Right cardiac atrium (tissue), 5 donors: ENCODE measurements at regions not wholly inside any gene's neighbourhood (a gene's known extent, or its start where the extent isn't known, plus 50 kb on each side); places are given as distances from the start of the nearest gene placed in this dataset.
A peak's percentile ranks its signal among the peaks of the same experiment; 100 is the strongest.

ENCODE experiments used
- ATAC-seq, 2 donors: fragments of 200-7000 bp; cut with Tn5 transposase; one replicate each; pipeline versions ENCODE4 v1.8.0 to v1.9.1; 2020; ENCODE audit warnings: moderate library complexity in 2 of 2, mild to moderate bottlenecking in 1 of 2
- DNase-seq, 3 donors: peaks; one replicate each; pipeline ENCODE4 v3.0.0-alpha.2; 2020
- H3K27ac ChIP-seq: one replicate; pipeline ENCODE4 v1.5.1; 2013; ENCODE audit warnings: mild to moderate bottlenecking, low read length, control low read depth, moderate library complexity
- H3K27me3 ChIP-seq: one replicate; pipeline ENCODE4 v1.6.1; 2013; ENCODE audit not compliant: control insufficient read depth, insufficient read depth
- H3K4me1 ChIP-seq: one replicate; pipeline ENCODE4 v1.6.1; 2013; ENCODE audit warnings: low read length; ENCODE audit not compliant: control insufficient read depth, insufficient read depth
- H3K4me3 ChIP-seq: one replicate; pipeline ENCODE4 v1.5.1; 2013; ENCODE audit warnings: low read length, control low read depth
- H3K9me3 ChIP-seq: one replicate; pipeline ENCODE4 v1.6.1; 2013; ENCODE audit warnings: low read length; ENCODE audit not compliant: control insufficient read depth
- WGBS: extraction: QIAGEN DNeasy Blood & Tissue Kit; methylation state at CpG from one replicate; pipeline ENCODE4 v1.1.7; 2013; 5-methylcytosine and 5-hydroxymethylcytosine counted together
- intact Hi-C, 4 donors: fragments of 100-400 bp; cut with DNase I; formaldehyde crosslinking; loops; one replicate each; pipeline versions ENCODE4 v1.11.0 to v1.14.0; 2022 to 2023
- donor health status: healthy with polysubstance abuse.
- donor health status: DM: no; HTN: yes; CAD: no.
- donor health status: DM: no; HTN: no; CAD: no.
- donor health status: DM: no; HTN: yes; CAD: no; lungs with severe emphysema.
- donor health status: DM: yes; HTN: yes; CAD: no.

GRCh38 chr15:46786590-46787285, 930.6 kb upstream of the SEMA6D start:
- Histone ChIP-seq H3K27me3 (no peaks in the 10 kb centered on the region), H3K4me3 (no peak overlapping the region), H3K9me3 (no peaks in the 10 kb centered on the region), H3K27ac (no peak overlapping the region), H3K4me1 (no peaks in the 10 kb centered on the region)
- DNase-seq (no peak), ATAC-seq (no peak)
- WGBS: 52% methylated on average over 5 of the region's 5 CpGs
- intact Hi-C loops: no loop called here

- Histone ChIP-seq H3K4me3 (no peak overlapping the region), H3K27me3 (no peaks in the 10 kb centered on the region), H3K4me1 (no peaks in the 10 kb centered on the region), H3K27ac (no peak overlapping the region), H3K9me3 (no peaks in the 10 kb centered on the region)
- no peak for DNase-seq
- 88% methylated on average over 3 of the region's 3 CpGs for WGBS
- no peak for ATAC-seq
- intact Hi-C loops: loop anchor here in 1 of 4 donors (5.0 kb wide), 1 partner anchor 83 kb away; no protein-coding TSS in a partner anchor
Observed at GRCh38 chr15:46795685-46796084, 921.6 kb upstream of the SEMA6D start.

GRCh38 chr15:46808834-46809233, 908.5 kb upstream of the SEMA6D start:
- 27% methylated on average over 1 of the region's 1 CpG for WGBS
- intact Hi-C loops: no loop called here
- no peak overlapping the region for H3K27ac ChIP-seq
- DNase-seq: no peak
- no peak for ATAC-seq
- no peaks in the 10 kb centered on the region for H3K27me3 ChIP-seq
- H3K4me3 ChIP-seq: no peak overlapping the region
- H3K9me3 ChIP-seq: no peaks in the 10 kb centered on the region
- H3K4me1 ChIP-seq: no peaks in the 10 kb centered on the region

- H3K27ac ChIP-seq: no peak overlapping the region
- H3K4me1 ChIP-seq: no peaks in the 10 kb centered on the region
- H3K4me3 ChIP-seq: no peak overlapping the region
- ATAC-seq (no peak), DNase-seq (no peak)
- 82% methylated on average over 4 of the region's 4 CpGs for WGBS
- intact Hi-C loops: no loop called here
- no peaks in the 10 kb centered on the region for H3K27me3 ChIP-seq
- H3K9me3 ChIP-seq: no peaks in the 10 kb centered on the region
Observed at GRCh38 chr15:46815240-46815639, 902.1 kb upstream of the SEMA6D start.

- peak in 2 of 3 donors; percentile 18 to 31 for DNase-seq
- Histone ChIP-seq H3K4me1 (no peaks in the 10 kb centered on the region), H3K27ac (no peak overlapping the region), H3K27me3 (no peaks in the 10 kb centered on the region), H3K9me3 (no peaks in the 10 kb centered on the region), H3K4me3 (no peak overlapping the region)
- intact Hi-C loops: no loop called here
- WGBS: 79% methylated on average over 1 of the region's 1 CpG
- no peak for ATAC-seq
Observed at GRCh38 chr15:46815765-46816164, 901.5 kb upstream of the SEMA6D start.

- no peak for DNase-seq
- intact Hi-C loops: no loop called here
- peak in 1 of 2 donors; percentile 33 for ATAC-seq
- WGBS: 77% methylated on average over 1 of the region's 1 CpG
- H3K27ac ChIP-seq: no peak overlapping the region
- H3K4me3 ChIP-seq: no peak overlapping the region
- no peaks in the 10 kb centered on the region for H3K9me3 ChIP-seq
- H3K4me1 ChIP-seq: no peaks in the 10 kb centered on the region
- H3K27me3 ChIP-seq: no peaks in the 10 kb centered on the region
Observed at GRCh38 chr15:46848704-46849103, 868.6 kb upstream of the SEMA6D start.

- H3K27ac ChIP-seq: no peak overlapping the region
- 44% methylated on average over 2 of the region's 2 CpGs for WGBS
- intact Hi-C loops: no loop called here
- ATAC-seq (no peak), DNase-seq (no peak)
- H3K4me1 ChIP-seq: no peaks in the 10 kb centered on the region
- no peaks in the 10 kb centered on the region for H3K27me3 ChIP-seq
- H3K4me3 ChIP-seq: no peak overlapping the region
- no peaks in the 10 kb centered on the region for H3K9me3 ChIP-seq
Observed at GRCh38 chr15:46853600-46853999, 863.7 kb upstream of the SEMA6D start.

- intact Hi-C loops: no loop called here
- Histone ChIP-seq H3K4me1 (no peaks in the 10 kb centered on the region), H3K4me3 (no peak overlapping the region), H3K27me3 (no peaks in the 10 kb centered on the region), H3K9me3 (no peaks in the 10 kb centered on the region), H3K27ac (no peak overlapping the region)
- ATAC-seq (no peak), DNase-seq (no peak)
Observed at GRCh38 chr15:46854564-46854963, 862.7 kb upstream of the SEMA6D start.

- intact Hi-C loops: no loop called here
- no peaks in the 10 kb centered on the region for H3K4me1 ChIP-seq
- H3K27me3 ChIP-seq: no peaks in the 10 kb centered on the region
- no peak overlapping the region for H3K4me3 ChIP-seq
- WGBS: 87% methylated on average over 1 of the region's 1 CpG
- no peaks in the 10 kb centered on the region for H3K9me3 ChIP-seq
- H3K27ac ChIP-seq: no peak overlapping the region
- no peak for ATAC-seq
- no peak for DNase-seq
Observed at GRCh38 chr15:46855388-46855787, 861.9 kb upstream of the SEMA6D start.

- Histone ChIP-seq H3K9me3 (no peaks in the 10 kb centered on the region), H3K27me3 (no peaks in the 10 kb centered on the region), H3K4me1 (no peaks in the 10 kb centered on the region), H3K4me3 (no peak overlapping the region), H3K27ac (no peak overlapping the region)
- DNase-seq: no peak
- no peak for ATAC-seq
- WGBS: 70% methylated on average over 6 of the region's 6 CpGs
- intact Hi-C loops: no loop called here
Observed at GRCh38 chr15:46856839-46857502, 860.3 kb upstream of the SEMA6D start.

GRCh38 chr15:46858150-46858549, 859.2 kb upstream of the SEMA6D start:
- no peaks in the 10 kb centered on the region for H3K9me3 ChIP-seq
- WGBS: 35% methylated on average over 3 of the region's 3 CpGs
- H3K27ac ChIP-seq: no peak overlapping the region
- no peaks in the 10 kb centered on the region for H3K4me1 ChIP-seq
- H3K27me3 ChIP-seq: no peaks in the 10 kb centered on the region
- intact Hi-C loops: no loop called here
- H3K4me3 ChIP-seq: no peak overlapping the region
- no peak for DNase-seq
- no peak for ATAC-seq
